Ishikawa (cell line): ENCODE measurements at regions not wholly inside any gene's neighbourhood (a gene's known extent, or its start where the extent isn't known, plus 50 kb on each side); places are given as distances from the start of the nearest gene placed in this dataset.

Experiments
- CEBPB ChIP-seq: IDR thresholded peaks from 2 replicates; pipeline ENCODE4 v1.6.1; 2012
- CREB1 ChIP-seq: IDR thresholded peaks from 2 replicates; pipeline ENCODE4 v1.6.1; 2012; ENCODE audit warnings: low read depth
- EGR1 ChIP-seq: IDR thresholded peaks from 2 replicates; pipeline ENCODE4 v1.6.1; 2012
- EP300 ChIP-seq: IDR thresholded peaks from 2 replicates; pipeline ENCODE4 v1.6.1; 2012; ENCODE audit warnings: borderline replicate concordance
- FOXM1 ChIP-seq: IDR thresholded peaks from 2 replicates; pipeline ENCODE4 v1.6.1; 2012; ENCODE audit warnings: low read depth, borderline replicate concordance
- MAX ChIP-seq: IDR thresholded peaks from 2 replicates; pipeline ENCODE4 v1.6.1; 2012
- NFIC ChIP-seq: IDR thresholded peaks from 2 replicates; pipeline ENCODE4 v1.6.1; 2012
- RAD21 ChIP-seq: IDR thresholded peaks from 2 replicates; pipeline ENCODE4 v1.6.1; 2012; ENCODE audit warnings: low read depth
- REST ChIP-seq: IDR thresholded peaks from 2 replicates; pipeline ENCODE4 v1.6.1; 2012; ENCODE audit warnings: low read depth, mild to moderate bottlenecking
- TAF1 ChIP-seq: IDR thresholded peaks from 2 replicates; pipeline ENCODE4 v1.6.1; 2012; ENCODE audit warnings: low read depth, mild to moderate bottlenecking
- TCF12 ChIP-seq: IDR thresholded peaks from 2 replicates; pipeline ENCODE4 v1.6.1; 2012; ENCODE audit warnings: low read depth
- TEAD4 ChIP-seq: IDR thresholded peaks from 2 replicates; pipeline ENCODE4 v1.6.1; 2012
- USF1 ChIP-seq: IDR thresholded peaks from 2 replicates; pipeline ENCODE4 v1.6.1; 2012
- YY1 ChIP-seq: IDR thresholded peaks from 2 replicates; pipeline ENCODE4 v1.6.1; 2012; ENCODE audit warnings: low read depth
- ZBTB7A ChIP-seq: IDR thresholded peaks from 2 replicates; pipeline ENCODE4 v1.6.1; 2012; ENCODE audit warnings: low read depth

- no peak for TF ChIP-seq FOXM1
- TF ChIP-seq CREB1: no peak
- no peak for TF ChIP-seq NFIC
These were observed 252.9 kb upstream of the SFSWAP start for GRCh38 chr12:131458048-131458374.

- TF ChIP-seq YY1 (no peak), TAF1 (no peak), TCF12 (no peak), USF1 (no peak), CREB1 (no peak)
These were observed 251.7 kb upstream of the SFSWAP start for GRCh38 chr12:131458931-131459772.

- TF ChIP-seq REST (no peak), TEAD4 (no peak), ZBTB7A (no peak), NFIC (no peak)
These were observed 251.0 kb upstream of the SFSWAP start for GRCh38 chr12:131459773-131460365.

GRCh38 chr12:131460520-131460919 is 250.4 kb upstream of the SFSWAP start:
- TF ChIP-seq ZBTB7A (no peak), EP300 (no peak), YY1 (no peak), TCF12 (no peak), TAF1 (no peak), NFIC (no peak), MAX (no peak), EGR1 (no peak), TEAD4 (no peak), CREB1 (no peak), RAD21 (no peak)

GRCh38 chr12:131461096-131461495 is 249.8 kb upstream of the SFSWAP start:
- TF ChIP-seq CREB1: no peak

- TF ChIP-seq TAF1: no peak
- no peak for TF ChIP-seq MAX
- no peak for TF ChIP-seq EGR1
- no peak for TF ChIP-seq TCF12
These were observed 247.7 kb upstream of the SFSWAP start for GRCh38 chr12:131463174-131463573.

- TF ChIP-seq REST (no peak), EP300 (no peak), TEAD4 (no peak), USF1 (no peak), EGR1 (no peak), TAF1 (no peak), ZBTB7A (no peak), FOXM1 (no peak), RAD21 (no peak), NFIC (no peak), TCF12 (no peak), CEBPB (no peak)
These were observed 246.8 kb upstream of the SFSWAP start for GRCh38 chr12:131464081-131464480.
